SK-N-DZ (cell line): ENCODE measurements at regions not wholly inside any gene's neighbourhood (a gene's known extent, or its start where the extent isn't known, plus 50 kb on each side); places are given as distances from the start of the nearest gene placed in this dataset.

Experiments
- DNase-seq: peaks from one replicate; pipeline ENCODE4 v3.0.0-alpha.2; 2015; ENCODE audit warnings: low spot score

GRCh38 chr13:111844222-111844671 lies 222.7 kb upstream of the SOX1 start:
- DNase-seq: no peak

- no peak for DNase-seq
Measured at GRCh38 chr13:111844682-111845081, 222.3 kb upstream of the SOX1 start.

- DNase-seq: no peak
Measured at GRCh38 chr13:111845621-111846351, 221.2 kb upstream of the SOX1 start.

GRCh38 chr13:111846391-111847159 lies 220.4 kb upstream of the SOX1 start:
- DNase-seq: no peak

GRCh38 chr13:111847964-111848363 lies 219.0 kb upstream of the SOX1 start:
- DNase-seq: no peak

- DNase-seq: no peak
Measured at GRCh38 chr13:111850458-111850857, 216.5 kb upstream of the SOX1 start.

- no peak for DNase-seq
Measured at GRCh38 chr13:111850976-111851375, 216.0 kb upstream of the SOX1 start.

- no peak for DNase-seq
Measured at GRCh38 chr13:111852725-111853518, 214.0 kb upstream of the SOX1 start.

GRCh38 chr13:111853721-111854120 lies 213.2 kb upstream of the SOX1 start:
- no peak for DNase-seq

GRCh38 chr13:111854403-111854802 lies 212.5 kb upstream of the SOX1 start:
- DNase-seq: no peak

GRCh38 chr13:111855191-111855590 lies 211.8 kb upstream of the SOX1 start:
- DNase-seq: no peak

- no peak for DNase-seq
Measured at GRCh38 chr13:111855786-111856185, 211.2 kb upstream of the SOX1 start.

- no peak for DNase-seq
Measured at GRCh38 chr13:111856571-111856970, 210.4 kb upstream of the SOX1 start.

GRCh38 chr13:111857336-111857735 lies 209.6 kb upstream of the SOX1 start:
- DNase-seq: no peak

GRCh38 chr13:111857846-111858560 lies 208.9 kb upstream of the SOX1 start:
- DNase-seq: no peak

- DNase-seq: no peak
Measured at GRCh38 chr13:111858571-111858970, 208.4 kb upstream of the SOX1 start.

- no peak for DNase-seq
Measured at GRCh38 chr13:111859354-111860230, 207.4 kb upstream of the SOX1 start.

GRCh38 chr13:111860231-111860552 lies 206.8 kb upstream of the SOX1 start:
- no peak for DNase-seq

- DNase-seq: no peak
Measured at GRCh38 chr13:111861319-111861718, 205.6 kb upstream of the SOX1 start.

GRCh38 chr13:111861766-111862366 lies 205.1 kb upstream of the SOX1 start:
- DNase-seq: no peak
